HG02840 (cell line): ENCODE measurements at regions not wholly inside any gene's neighbourhood (a gene's known extent, or its start where the extent isn't known, plus 50 kb on each side); places are given as distances from the start of the nearest gene placed in this dataset.

Source experiments
- ATAC-seq: cut with Tn5 transposase; IDR thresholded peaks from one replicate; pipeline ENCODE4 v1.9.1; 2021; ENCODE audit warnings: mild to moderate bottlenecking, moderate library complexity, moderate number of reproducible peaks; ENCODE audit not compliant: unreplicated experiment, low FRiP score

- ATAC-seq = no peak
Observed at GRCh38 chr2:40559175-40559574, 107.3 kb upstream of the SLC8A1 start.

GRCh38 chr2:40564184-40564583 is 112.3 kb upstream of the SLC8A1 start:
- ATAC-seq = no peak

- no peak for ATAC-seq
Observed at GRCh38 chr2:40579247-40579646, 127.4 kb upstream of the SLC8A1 start.

GRCh38 chr2:40584432-40584831 is 132.5 kb upstream of the SLC8A1 start:
- ATAC-seq = no peak

- no peak for ATAC-seq
Observed at GRCh38 chr2:40591774-40592173, 139.9 kb upstream of the SLC8A1 start.

GRCh38 chr2:40592218-40592617 is 140.3 kb upstream of the SLC8A1 start:
- no peak for ATAC-seq

- no peak for ATAC-seq
Observed at GRCh38 chr2:40606862-40607261, 155.0 kb upstream of the SLC8A1 start.

- no peak for ATAC-seq
Observed at GRCh38 chr2:40611196-40611595, 159.3 kb upstream of the SLC8A1 start.

GRCh38 chr2:40625849-40626248 is 174.0 kb upstream of the SLC8A1 start:
- ATAC-seq = no peak

GRCh38 chr2:40628556-40628955 is 176.7 kb upstream of the SLC8A1 start:
- no peak for ATAC-seq

- no peak for ATAC-seq
Observed at GRCh38 chr2:40629768-40630434, 178.0 kb upstream of the SLC8A1 start.

- ATAC-seq = no peak
Observed at GRCh38 chr2:40639320-40639719, 187.4 kb upstream of the SLC8A1 start.

GRCh38 chr2:40642237-40642636 is 190.3 kb upstream of the SLC8A1 start:
- no peak for ATAC-seq

GRCh38 chr2:40642726-40643125 is 190.8 kb upstream of the SLC8A1 start:
- no peak for ATAC-seq

- ATAC-seq = no peak
Observed at GRCh38 chr2:40646642-40647041, 194.8 kb upstream of the SLC8A1 start.

- ATAC-seq = no peak
Observed at GRCh38 chr2:40652155-40652554, 200.3 kb upstream of the SLC8A1 start.

GRCh38 chr2:40653829-40654228 is 201.9 kb upstream of the SLC8A1 start:
- no peak for ATAC-seq

- ATAC-seq = no peak
Observed at GRCh38 chr2:40654346-40654745, 202.5 kb upstream of the SLC8A1 start.

- ATAC-seq = no peak
Observed at GRCh38 chr2:40658941-40659340, 207.1 kb upstream of the SLC8A1 start.

GRCh38 chr2:40665493-40666232 is 213.8 kb upstream of the SLC8A1 start:
- no peak for ATAC-seq

GRCh38 chr2:40666398-40666797 is 214.5 kb upstream of the SLC8A1 start:
- no peak for ATAC-seq

GRCh38 chr2:40668425-40668824 is 216.5 kb upstream of the SLC8A1 start:
- no peak for ATAC-seq
